ENCODE measurements at regions not wholly inside any gene's neighbourhood (a gene's known extent, or its start where the extent isn't known, plus 50 kb on each side); places are given as distances from the start of the nearest gene placed in this dataset.

- TF ChIP-seq CTCF (IDR thresholded peaks at IDR 0.05; ENCODE audit: borderline replicate concordance, extremely low read depth, low read length, poor library complexity, severe bottlenecking) (no peak), EZH2 (IDR thresholded peaks at IDR 0.05; ENCODE audit: borderline replicate concordance, low read depth, low read length, severe bottlenecking) (no peak)
These were observed 303.2 kb downstream of the ZSWIM6 start for GRCh38 chr5:61635271-61635670.
